KOPT-K1 (cell line): ENCODE measurements at regions not wholly inside any gene's neighbourhood (a gene's known extent, or its start where the extent isn't known, plus 50 kb on each side); places are given as distances from the start of the nearest gene placed in this dataset.
"Not testable (repeated sequence)": the region's sequence is repeated elsewhere in the genome, so short reads cannot be mapped to it uniquely, and the experiment has no call there.

Experiments used
- H3K27ac ChIP-seq: fragments of 200-600 bp; sonication (generic); 2 replicates; pipeline ENCODE4 v1.5.1; 2016; ENCODE audit warnings: antibody characterized with exemption, mild to moderate bottlenecking, low read depth, low read length; ENCODE audit not compliant: poor library complexity, severe bottlenecking
- H3K36me3 ChIP-seq: fragments of 200-600 bp; sonication (generic); 2 replicates; pipeline ENCODE4 v1.5.1; 2017; ENCODE audit warnings: antibody characterized with exemption, mild to moderate bottlenecking, low read length, moderate library complexity; ENCODE audit not compliant: insufficient read depth
- H3K9me3 ChIP-seq: fragments of 200-600 bp; sonication (generic); 2 replicates; pipeline ENCODE4 v1.5.1; 2017; ENCODE audit warnings: antibody characterized with exemption, low read length, mild to moderate bottlenecking; ENCODE audit not compliant: insufficient read depth, poor library complexity, severe bottlenecking

- Histone ChIP-seq H3K27ac (no peak overlapping the region), H3K9me3 (no peaks in the 10 kb centered on the region), H3K36me3 (no peaks in the 10 kb centered on the region)
Observed at GRCh38 chr1:190616235-190616634, 138.6 kb upstream of the BRINP3 start.

GRCh38 chr1:190619724-190620123, 142.1 kb upstream of the BRINP3 start:
- H3K27ac ChIP-seq = no peak overlapping the region
- H3K36me3 ChIP-seq = no peaks in the 10 kb centered on the region
- no peaks in the 10 kb centered on the region for H3K9me3 ChIP-seq

- Histone ChIP-seq H3K27ac (no peak overlapping the region), H3K36me3 (no peaks in the 10 kb centered on the region), H3K9me3 (no peaks in the 10 kb centered on the region)
Observed at GRCh38 chr1:190633488-190633887, 155.8 kb upstream of the BRINP3 start.

- no peaks in the 10 kb centered on the region for H3K9me3 ChIP-seq
- no peaks in the 10 kb centered on the region for H3K36me3 ChIP-seq
- no peak overlapping the region for H3K27ac ChIP-seq
Observed at GRCh38 chr1:190634134-190634533, 156.5 kb upstream of the BRINP3 start.

- no peak overlapping the region for H3K27ac ChIP-seq
- no peaks in the 10 kb centered on the region for H3K36me3 ChIP-seq
- H3K9me3 ChIP-seq = no peaks in the 10 kb centered on the region
Observed at GRCh38 chr1:190649553-190649952, 171.9 kb upstream of the BRINP3 start.

- H3K27ac ChIP-seq = no peak overlapping the region
- no peaks in the 10 kb centered on the region for H3K36me3 ChIP-seq
- H3K9me3 ChIP-seq = no peaks in the 10 kb centered on the region
Observed at GRCh38 chr1:190658907-190659306, 181.2 kb upstream of the BRINP3 start.

- Histone ChIP-seq H3K9me3 (no peaks in the 10 kb centered on the region), H3K27ac (no peak overlapping the region), H3K36me3 (no peaks in the 10 kb centered on the region)
Observed at GRCh38 chr1:190663962-190664361, 186.3 kb upstream of the BRINP3 start.

- H3K27ac ChIP-seq = no peak overlapping the region
- no peaks in the 10 kb centered on the region for H3K9me3 ChIP-seq
- H3K36me3 ChIP-seq = no peaks in the 10 kb centered on the region
Observed at GRCh38 chr1:190665045-190665444, 187.4 kb upstream of the BRINP3 start.

- no peaks in the 10 kb centered on the region for H3K36me3 ChIP-seq
- H3K9me3 ChIP-seq = no peaks in the 10 kb centered on the region
- H3K27ac ChIP-seq = no peak overlapping the region
Observed at GRCh38 chr1:190667914-190668313, 190.2 kb upstream of the BRINP3 start.

- H3K9me3 ChIP-seq = no peaks in the 10 kb centered on the region
- no peaks in the 10 kb centered on the region for H3K36me3 ChIP-seq
- no peak overlapping the region for H3K27ac ChIP-seq
Observed at GRCh38 chr1:190679044-190679443, 201.4 kb upstream of the BRINP3 start.

GRCh38 chr1:190679454-190679853, 201.8 kb upstream of the BRINP3 start:
- Histone ChIP-seq H3K27ac (no peak overlapping the region), H3K9me3 (no peaks in the 10 kb centered on the region), H3K36me3 (no peaks in the 10 kb centered on the region)

- Histone ChIP-seq H3K9me3 (no peaks in the 10 kb centered on the region), H3K27ac (no peak overlapping the region), H3K36me3 (no peaks in the 10 kb centered on the region)
Observed at GRCh38 chr1:190679983-190680382, 202.3 kb upstream of the BRINP3 start.

- H3K36me3 ChIP-seq = no peaks in the 10 kb centered on the region
- H3K27ac ChIP-seq = no peak overlapping the region
- H3K9me3 ChIP-seq = no peaks in the 10 kb centered on the region
Observed at GRCh38 chr1:190685676-190686075, 208.0 kb upstream of the BRINP3 start.

- Histone ChIP-seq H3K9me3 (no peaks in the 10 kb centered on the region), H3K36me3 (no peaks in the 10 kb centered on the region), H3K27ac (no peak overlapping the region)
Observed at GRCh38 chr1:190688096-190688495, 210.4 kb upstream of the BRINP3 start.

- H3K36me3 ChIP-seq, H3K9me3 ChIP-seq, H3K27ac ChIP-seq: not testable (repeated sequence)
Observed at GRCh38 chr1:190698488-190698887, 220.8 kb upstream of the BRINP3 start.

- H3K9me3 ChIP-seq = no peaks in the 10 kb centered on the region
- no peak overlapping the region for H3K27ac ChIP-seq
- H3K36me3 ChIP-seq = no peaks in the 10 kb centered on the region
Observed at GRCh38 chr1:190699165-190699564, 221.5 kb upstream of the BRINP3 start.
